HG03175 (cell line): ENCODE measurements at regions not wholly inside any gene's neighbourhood (a gene's known extent, or its start where the extent isn't known, plus 50 kb on each side); places are given as distances from the start of the nearest gene placed in this dataset.

Experiments used
- ATAC-seq: cut with Tn5 transposase; IDR thresholded peaks from one replicate; pipeline ENCODE4 v1.9.1; 2021; ENCODE audit warnings: mild to moderate bottlenecking, moderate library complexity; ENCODE audit not compliant: unreplicated experiment

GRCh38 chr22:47372111-47372581 is 609.7 kb downstream of the TBC1D22A start:
- ATAC-seq = no peak

GRCh38 chr22:47371263-47372090 is 609.0 kb downstream of the TBC1D22A start:
- ATAC-seq = no peak

GRCh38 chr22:47370448-47371262 is 608.2 kb downstream of the TBC1D22A start:
- no peak for ATAC-seq

GRCh38 chr22:47369431-47370015 is 607.1 kb downstream of the TBC1D22A start:
- no peak for ATAC-seq

GRCh38 chr22:47369020-47369419 is 606.6 kb downstream of the TBC1D22A start:
- ATAC-seq = no peak

GRCh38 chr22:47367993-47368945 is 605.8 kb downstream of the TBC1D22A start:
- no peak for ATAC-seq

GRCh38 chr22:47367107-47367690 is 604.7 kb downstream of the TBC1D22A start:
- no peak for ATAC-seq

GRCh38 chr22:47366026-47366767 is 603.7 kb downstream of the TBC1D22A start:
- no peak for ATAC-seq

GRCh38 chr22:47361247-47361646 is 598.8 kb downstream of the TBC1D22A start:
- no peak for ATAC-seq

GRCh38 chr22:47357493-47357892 is 595.0 kb downstream of the TBC1D22A start:
- no peak for ATAC-seq

- ATAC-seq = no peak
Measured at GRCh38 chr22:47357086-47357485, 594.6 kb downstream of the TBC1D22A start.

- ATAC-seq = no peak
Measured at GRCh38 chr22:47356511-47357011, 594.1 kb downstream of the TBC1D22A start.

- no peak for ATAC-seq
Measured at GRCh38 chr22:47355776-47356510, 593.5 kb downstream of the TBC1D22A start.

GRCh38 chr22:47355388-47355725 is 592.9 kb downstream of the TBC1D22A start:
- no peak for ATAC-seq

- no peak for ATAC-seq
Measured at GRCh38 chr22:47354668-47355387, 592.4 kb downstream of the TBC1D22A start.

- ATAC-seq = no peak
Measured at GRCh38 chr22:47352920-47353700, 590.7 kb downstream of the TBC1D22A start.
